HS-5 (cell line): ENCODE measurements at regions not wholly inside any gene's neighbourhood (a gene's known extent, or its start where the extent isn't known, plus 50 kb on each side); places are given as distances from the start of the nearest gene placed in this dataset.
A peak's percentile ranks its signal among the peaks of the same experiment; 100 is the strongest.

Experiments used
- DNase-seq: peaks from one replicate; pipeline ENCODE4 v3.0.0-alpha.2; 2012; ENCODE audit warnings: low read depth

DNA sequence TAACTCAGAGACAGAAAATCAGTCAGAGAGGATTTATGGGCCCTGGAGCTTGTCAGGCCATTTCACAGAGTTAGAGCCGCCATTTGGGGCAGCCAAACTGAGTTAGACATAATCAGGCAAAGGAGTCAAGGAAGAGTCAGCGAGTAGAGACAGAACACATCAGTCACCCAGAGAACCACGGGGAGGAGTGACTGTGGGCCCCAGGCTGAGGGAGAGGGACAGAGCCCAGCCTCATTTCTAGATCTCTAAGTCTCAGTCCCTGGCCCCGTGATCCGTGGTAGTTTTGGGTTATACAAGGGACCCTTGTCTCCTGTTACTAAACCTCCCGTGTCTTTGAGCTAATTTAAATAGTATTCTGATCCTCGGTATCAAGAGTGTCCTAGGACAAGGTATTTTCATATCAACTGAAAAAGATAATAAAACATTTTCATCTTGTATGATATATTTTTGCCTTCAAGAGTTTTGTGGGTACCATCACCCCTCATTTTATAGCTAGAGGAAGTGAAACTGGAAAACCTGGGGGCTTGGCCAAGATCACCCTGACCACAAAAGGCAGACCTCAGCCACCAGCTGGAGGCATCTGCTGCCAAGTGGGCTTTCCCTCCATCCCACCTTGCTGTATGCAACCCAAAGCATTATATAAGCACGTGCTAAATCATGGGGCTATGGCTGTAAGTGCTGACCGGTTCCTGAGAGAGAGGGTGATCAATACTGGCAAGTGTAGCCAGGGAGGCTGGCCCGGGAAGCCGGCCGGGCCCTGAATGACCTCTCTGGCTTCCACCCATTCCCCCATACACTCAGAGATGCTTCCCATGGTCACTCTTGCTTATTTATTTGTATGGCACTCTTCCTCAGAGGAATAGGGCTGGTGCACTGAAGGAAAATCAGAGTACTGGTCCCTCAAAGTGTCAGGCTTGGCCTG lies 204.1 kb downstream of the BCOR start:
- no peak for DNase-seq

DNA sequence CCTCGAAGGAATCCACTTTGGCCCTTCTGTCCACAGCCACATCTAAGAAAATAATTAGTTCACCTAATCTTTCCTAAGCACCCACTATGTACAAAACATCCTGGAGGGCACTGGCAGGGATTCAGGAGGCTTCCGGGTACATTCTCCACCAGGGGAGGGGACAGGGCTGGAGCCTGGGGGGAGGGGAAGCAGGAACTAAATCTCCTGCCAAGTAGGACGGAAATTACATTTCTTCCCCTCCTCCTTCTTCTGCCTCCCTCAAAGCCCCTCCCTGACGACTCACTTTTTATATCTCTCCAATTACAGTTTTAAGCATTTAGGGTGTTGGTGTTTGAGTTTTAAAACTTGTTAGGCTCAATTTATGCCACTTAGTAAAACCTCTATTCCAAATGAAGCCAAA lies 203.1 kb downstream of the BCOR start:
- DNase-seq, result no peak

- DNase-seq, result no peak
Observed at GRCh38 chrX:39895218-39896110, 202.3 kb downstream of the BCOR start.

- no peak for DNase-seq
Observed at GRCh38 chrX:39896951-39897740, 200.6 kb downstream of the BCOR start.

- DNase-seq, result no peak
Observed at GRCh38 chrX:39897741-39898097, 200.0 kb downstream of the BCOR start.

DNA sequence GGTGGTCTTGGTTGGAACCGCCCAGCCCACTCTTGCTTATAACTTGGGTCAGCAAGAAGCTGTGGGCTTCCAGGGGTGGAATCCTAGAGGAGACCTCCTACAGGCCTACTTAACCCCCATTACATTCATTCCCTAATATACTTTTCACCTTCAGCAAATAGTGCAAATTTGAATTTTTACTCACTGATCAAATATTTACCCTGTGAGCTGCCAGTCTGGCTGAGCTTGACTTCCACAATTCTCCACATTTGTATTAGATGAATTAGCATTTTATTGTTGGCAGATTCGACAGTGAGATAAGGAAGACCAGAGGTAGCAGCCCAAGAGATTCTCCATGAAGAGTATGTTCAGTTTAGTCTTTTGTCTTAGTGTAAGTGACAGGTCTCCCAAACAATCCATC lies 199.6 kb downstream of the BCOR start:
- DNase-seq, result no peak

- no peak for DNase-seq
Observed at GRCh38 chrX:39899059-39899458, 198.7 kb downstream of the BCOR start.

DNA sequence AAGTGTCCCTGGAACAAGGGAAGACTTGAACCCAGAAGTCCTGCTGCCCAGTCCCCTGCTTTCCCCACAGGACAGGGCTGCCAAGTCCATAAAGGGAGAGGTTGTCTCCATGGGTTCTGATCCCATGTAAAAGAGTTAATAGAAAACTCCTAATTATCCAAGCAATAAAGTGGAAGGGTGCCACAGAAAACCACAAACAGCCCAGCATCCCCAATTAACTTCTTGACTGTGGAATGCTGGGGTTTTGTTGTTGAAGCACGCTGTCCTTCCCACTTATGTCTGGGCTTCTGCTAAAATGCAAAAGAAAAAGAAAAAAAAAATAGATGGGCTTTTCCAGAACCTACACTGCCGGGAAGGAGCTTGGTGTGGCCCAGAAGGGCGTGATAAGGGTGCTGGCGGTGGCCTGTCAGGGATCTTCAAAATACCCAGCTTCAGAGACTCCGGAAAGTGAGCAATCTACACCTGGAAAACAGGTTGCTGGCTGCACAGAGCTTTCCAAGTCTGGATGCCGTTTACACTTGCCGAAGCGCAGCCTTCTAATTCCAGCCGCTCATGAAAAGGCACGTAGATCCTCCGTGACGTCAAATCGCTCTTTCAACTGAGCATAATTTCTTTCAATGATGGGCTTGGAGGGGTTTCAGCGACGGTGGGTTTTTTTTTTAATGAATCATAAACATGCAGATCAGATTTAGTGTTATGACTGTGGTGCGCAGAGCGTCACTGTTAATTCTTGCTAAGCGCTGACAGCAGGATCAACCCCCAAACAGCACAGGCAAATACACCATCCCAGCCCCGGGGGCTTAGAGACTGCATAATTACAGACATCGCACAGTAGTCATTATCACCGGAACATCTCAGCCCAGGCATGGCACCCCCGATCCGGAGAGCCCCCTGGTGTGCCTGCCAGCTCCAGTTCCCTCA lies 197.6 kb downstream of the BCOR start:
- DNase-seq, result no peak

DNA sequence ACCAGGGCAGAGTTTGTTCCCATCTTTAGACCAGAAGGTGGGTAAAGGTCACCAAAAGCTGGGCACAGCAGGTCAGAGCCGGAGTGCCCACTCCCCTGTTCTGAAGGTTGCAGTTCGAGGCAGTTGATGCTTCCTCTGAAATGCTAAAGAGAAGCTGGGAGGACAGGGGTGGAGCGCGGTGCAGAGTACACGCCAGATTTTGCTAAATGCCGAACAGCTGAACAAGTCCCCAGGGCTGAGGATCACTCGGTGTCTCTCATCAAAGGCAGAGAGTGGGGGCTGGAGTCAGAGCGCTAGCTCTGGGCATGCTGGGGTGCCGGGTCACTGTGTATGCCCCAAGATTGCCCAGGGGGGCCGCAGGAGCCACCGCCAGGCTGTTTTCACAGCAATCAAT lies 197.0 kb downstream of the BCOR start:
- DNase-seq, result no peak

DNA sequence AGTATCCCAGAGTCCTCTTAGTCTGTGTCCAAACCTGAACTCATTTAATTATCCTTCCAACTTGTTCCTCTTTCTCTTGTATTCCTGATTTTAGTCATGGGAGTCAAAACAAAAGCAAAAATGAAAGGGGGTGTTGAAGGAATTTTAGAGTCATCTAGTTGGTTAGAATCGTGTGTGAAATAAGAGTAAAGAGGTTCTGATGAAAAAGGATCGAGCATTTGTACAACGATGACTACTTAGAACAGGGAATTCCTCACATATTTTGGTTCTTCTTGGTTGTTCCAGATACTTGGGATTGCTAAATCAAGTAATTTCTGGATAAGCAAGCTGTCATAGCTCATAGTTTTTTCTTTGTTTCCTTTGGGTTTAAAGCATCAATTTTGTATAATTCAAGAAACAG lies 194.4 kb downstream of the BCOR start:
- no peak for DNase-seq

- DNase-seq, result peak; percentile 53
Observed at GRCh38 chrX:39903937-39904336, 193.8 kb downstream of the BCOR start.

DNA sequence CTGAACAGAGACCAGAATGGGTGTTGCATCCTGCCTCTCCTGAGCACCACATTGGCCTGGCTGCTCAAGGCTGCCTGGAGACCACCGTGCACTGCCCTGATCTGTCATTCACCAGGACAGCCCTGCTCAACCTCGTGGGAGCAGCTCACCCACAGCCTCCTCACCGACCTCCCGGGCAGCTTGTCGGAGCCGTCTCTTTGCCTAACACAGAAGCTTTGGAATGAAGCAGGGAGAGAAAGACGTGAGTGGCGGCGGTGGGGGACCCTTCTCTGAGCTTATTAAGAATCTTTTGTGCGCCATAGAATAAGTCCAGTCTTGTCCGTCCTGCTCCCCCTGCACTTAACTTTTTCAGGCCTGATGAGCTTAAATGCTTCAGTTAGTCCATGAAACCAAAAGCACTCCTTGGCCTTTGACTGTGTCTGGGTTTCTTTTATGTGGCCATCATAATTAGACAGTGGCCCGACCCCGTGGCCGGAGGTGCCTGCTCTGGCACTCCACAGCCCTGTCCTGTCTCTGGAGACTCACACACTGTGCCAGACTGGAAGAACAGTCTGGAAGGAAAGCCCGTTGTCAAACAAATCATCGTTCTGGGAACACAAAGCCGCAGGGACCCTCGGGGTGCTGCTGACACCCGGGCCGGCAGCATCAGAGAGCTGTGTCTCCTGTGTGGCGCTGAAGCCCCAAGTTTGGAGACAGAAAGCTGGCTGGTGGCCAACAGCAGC lies 192.8 kb downstream of the BCOR start:
- DNase-seq, result no peak

DNA sequence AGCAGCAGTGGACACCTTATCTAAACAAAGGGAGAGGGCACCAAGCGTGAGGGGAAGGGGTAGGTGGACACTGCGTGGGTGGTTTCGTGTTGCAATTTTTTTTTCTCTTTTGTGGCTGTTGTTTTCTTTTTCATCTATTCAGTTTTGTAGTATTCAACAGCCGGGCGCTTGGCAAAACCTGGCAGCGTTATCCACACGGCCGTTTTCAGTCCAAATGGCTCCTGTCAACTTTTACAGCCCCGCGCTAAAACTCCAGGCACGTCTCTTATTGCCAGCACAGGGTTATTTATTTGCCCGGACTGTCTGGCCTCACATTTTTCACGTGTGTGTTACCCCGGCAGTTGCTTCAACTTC lies 192.2 kb downstream of the BCOR start:
- DNase-seq, result no peak

DNA sequence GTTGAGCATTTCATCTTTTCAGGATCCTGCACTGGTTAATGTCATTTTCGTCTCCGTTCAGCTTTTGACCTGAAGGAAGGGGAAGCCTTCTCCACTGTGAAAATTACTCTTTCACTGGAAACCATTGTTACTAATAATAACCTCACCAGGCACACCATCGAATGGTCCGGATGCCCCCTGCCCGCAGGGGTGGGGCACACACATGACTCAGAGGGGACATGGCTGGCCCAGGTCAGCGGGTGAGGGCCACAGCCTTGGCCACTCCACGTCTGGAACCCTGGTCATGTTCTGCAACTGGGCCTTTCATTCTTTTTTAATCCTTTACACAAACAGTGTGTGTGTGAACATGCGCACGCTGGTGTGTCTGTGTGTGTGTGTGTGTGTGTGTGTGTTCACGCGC lies 191.8 kb downstream of the BCOR start:
- DNase-seq, result no peak

GRCh38 chrX:39907964-39908661 lies 189.6 kb downstream of the BCOR start:
- DNase-seq, result peak; percentile 87

DNA sequence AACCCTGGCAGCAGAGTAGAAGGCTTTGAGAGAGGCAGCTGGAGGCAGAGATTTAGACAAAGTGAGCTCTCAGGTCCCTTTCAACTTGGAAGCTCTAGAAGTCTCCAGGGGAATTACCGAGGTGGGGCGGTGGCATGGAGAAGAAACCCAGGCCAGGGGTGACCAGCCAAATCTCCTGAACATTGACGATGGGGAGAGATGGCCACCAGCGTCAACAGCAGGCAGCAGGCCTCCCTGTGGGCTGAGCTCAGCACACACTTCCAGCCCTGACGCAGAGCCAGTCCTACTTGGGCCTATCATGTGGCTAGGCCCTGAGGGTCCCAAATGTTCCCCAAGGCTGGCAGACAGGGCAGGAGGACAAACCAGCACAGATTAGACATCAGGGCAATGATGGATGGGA lies 187.8 kb downstream of the BCOR start:
- no peak for DNase-seq

- DNase-seq, result no peak
Observed at GRCh38 chrX:39910651-39911050, 187.1 kb downstream of the BCOR start.

DNA sequence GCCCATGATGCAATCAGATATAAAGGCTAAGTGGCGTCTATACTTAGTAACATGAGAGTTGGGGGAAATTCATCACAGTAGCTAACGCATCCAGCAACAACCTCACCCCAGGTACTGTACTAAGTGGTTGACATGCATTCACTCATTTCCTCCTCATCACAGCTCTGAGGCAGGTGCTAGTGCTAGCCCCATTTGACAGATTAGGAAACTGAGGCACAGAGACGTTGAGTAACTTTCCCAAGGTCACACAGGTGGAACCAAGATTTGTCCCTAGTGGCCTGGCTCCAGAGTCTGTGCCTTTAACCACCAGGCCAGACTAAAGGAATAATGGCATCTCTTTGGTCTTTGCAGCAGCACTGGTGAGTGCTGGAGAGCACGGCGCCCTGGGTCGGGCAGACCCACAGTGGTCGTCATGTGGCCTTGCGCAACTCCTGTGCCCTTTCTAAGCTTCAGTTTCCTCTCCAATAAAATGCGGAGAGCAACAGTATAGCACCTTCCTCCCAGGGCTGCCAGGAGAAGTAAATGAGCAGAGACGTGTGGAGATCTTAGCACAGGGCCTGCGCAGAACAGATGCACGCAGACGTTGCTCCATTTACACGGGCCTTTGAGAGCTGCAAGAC lies 186.4 kb downstream of the BCOR start:
- DNase-seq, result no peak

- no peak for DNase-seq
Observed at GRCh38 chrX:39912126-39912525, 185.6 kb downstream of the BCOR start.

GRCh38 chrX:39915081-39915480 lies 182.7 kb downstream of the BCOR start:
- DNase-seq, result no peak
